ENCODE measurements at regions not wholly inside any gene's neighbourhood (a gene's known extent, or its start where the extent isn't known, plus 50 kb on each side); places are given as distances from the start of the nearest gene placed in this dataset.

DNA sequence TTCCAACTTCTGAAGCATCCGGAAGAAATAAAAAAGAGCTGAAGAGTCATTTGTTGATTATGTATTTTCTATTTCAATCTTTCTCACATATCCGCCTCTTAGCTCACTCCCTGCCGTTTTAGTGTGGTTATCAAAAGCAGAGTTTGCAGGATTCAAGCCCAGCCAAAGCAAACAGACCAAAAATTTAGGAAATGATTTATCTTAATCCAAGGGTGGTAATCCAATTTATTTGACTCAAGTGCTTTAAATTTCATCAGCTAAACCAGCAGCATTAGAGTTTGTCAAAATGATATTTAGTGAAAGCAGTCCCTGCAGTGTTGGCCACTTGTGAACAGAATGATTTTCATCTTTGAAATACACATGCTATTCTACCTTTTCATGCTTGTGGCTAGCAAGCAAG lies 129.3 kb upstream of the CCDC68 start:
- Histone ChIP-seq H3K27me3 (no peaks in the 10 kb centered on the region), H3K4me3 (no peak overlapping the region), H3K27ac (no peak overlapping the region), H3K36me3 (no peaks in the 10 kb centered on the region), H3K4me1 (ENCODE audit: insufficient read depth) (no peaks in the 10 kb centered on the region), H3K9me3 (no peaks in the 10 kb centered on the region)
- intact Hi-C loops (cut with DNase I) = no loop called here
- no peak for DNase-seq
- 7 to 10% (median 9%) methylated on average over 3 of the region's 3 CpGs for WGBS, 3 donors
- TF ChIP-seq EP300 (IDR thresholded peaks at IDR 0.05) = no peak
- no peak for TF ChIP-seq POLR2A (IDR thresholded peaks at IDR 0.05)
- TF ChIP-seq, protein P1, sequence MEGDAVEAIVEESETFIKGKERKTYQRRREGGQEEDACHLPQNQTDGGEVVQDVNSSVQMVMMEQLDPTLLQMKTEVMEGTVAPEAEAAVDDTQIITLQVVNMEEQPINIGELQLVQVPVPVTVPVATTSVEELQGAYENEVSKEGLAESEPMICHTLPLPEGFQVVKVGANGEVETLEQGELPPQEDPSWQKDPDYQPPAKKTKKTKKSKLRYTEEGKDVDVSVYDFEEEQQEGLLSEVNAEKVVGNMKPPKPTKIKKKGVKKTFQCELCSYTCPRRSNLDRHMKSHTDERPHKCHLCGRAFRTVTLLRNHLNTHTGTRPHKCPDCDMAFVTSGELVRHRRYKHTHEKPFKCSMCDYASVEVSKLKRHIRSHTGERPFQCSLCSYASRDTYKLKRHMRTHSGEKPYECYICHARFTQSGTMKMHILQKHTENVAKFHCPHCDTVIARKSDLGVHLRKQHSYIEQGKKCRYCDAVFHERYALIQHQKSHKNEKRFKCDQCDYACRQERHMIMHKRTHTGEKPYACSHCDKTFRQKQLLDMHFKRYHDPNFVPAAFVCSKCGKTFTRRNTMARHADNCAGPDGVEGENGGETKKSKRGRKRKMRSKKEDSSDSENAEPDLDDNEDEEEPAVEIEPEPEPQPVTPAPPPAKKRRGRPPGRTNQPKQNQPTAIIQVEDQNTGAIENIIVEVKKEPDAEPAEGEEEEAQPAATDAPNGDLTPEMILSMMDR (IDR thresholded peaks at IDR 0.05) = no peak

DNA sequence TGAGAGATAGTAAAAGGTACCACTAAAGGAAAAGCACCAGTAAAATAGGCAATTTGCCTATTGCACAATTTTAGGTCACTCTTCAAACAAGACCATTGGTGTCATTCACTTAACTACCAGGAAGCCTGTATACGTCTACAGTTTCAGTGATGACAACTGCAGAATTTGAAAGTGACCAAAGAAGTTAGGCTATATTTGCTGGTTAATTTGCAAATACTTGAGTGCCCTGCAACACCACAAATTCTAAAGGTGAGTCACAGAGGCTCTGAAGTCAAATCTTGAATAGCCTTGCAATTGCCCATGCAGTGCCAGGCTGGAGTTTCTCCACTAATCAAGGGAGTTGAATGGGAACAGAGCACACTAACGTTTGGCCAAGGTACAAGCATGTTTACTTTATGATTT lies 128.7 kb upstream of the CCDC68 start:
- H3K4me1 ChIP-seq (ENCODE audit: insufficient read depth) = no peaks in the 10 kb centered on the region
- intact Hi-C loops (cut with DNase I) = no loop called here
- TF ChIP-seq EP300 (IDR thresholded peaks at IDR 0.05) (no peak), POLR2A (IDR thresholded peaks at IDR 0.05) (no peak)
- TF ChIP-seq, protein P1 (IDR thresholded peaks at IDR 0.05) = no peak
- no peak for DNase-seq
- H3K4me3 ChIP-seq = no peak overlapping the region
- H3K36me3 ChIP-seq = no peaks in the 10 kb centered on the region
- WGBS, 3 donors = 33 to 42% (median 39%) methylated on average over 2 of the region's 2 CpGs
- H3K27me3 ChIP-seq = no peaks in the 10 kb centered on the region
- H3K9me3 ChIP-seq = no peaks in the 10 kb centered on the region
- H3K27ac ChIP-seq = no peak overlapping the region

DNA sequence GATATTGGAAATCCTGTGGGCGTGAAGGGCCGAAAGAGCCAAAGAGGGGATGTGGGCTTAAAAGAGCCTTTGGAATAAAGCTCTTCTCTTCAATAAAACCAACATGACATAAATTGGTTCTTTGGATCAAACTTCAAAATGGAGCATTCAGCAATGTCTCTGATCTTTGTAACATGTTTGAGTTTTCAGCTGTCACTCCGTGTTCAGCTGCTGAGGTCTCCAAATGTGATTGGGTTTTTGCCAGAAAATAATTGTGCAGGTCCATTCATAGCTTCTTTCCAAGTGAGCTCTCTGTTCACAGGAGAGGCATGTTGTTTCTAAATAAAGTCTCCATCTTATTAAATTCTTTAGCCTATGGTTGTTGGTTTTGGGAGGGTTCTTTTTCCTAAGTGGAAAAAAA lies 127.6 kb upstream of the CCDC68 start:
- 89 to 92% (median 89%) methylated on average over 3 of the region's 3 CpGs for WGBS, 3 donors
- TF ChIP-seq, protein P1 (IDR thresholded peaks at IDR 0.05) = no peak
- TF ChIP-seq POLR2A (IDR thresholded peaks at IDR 0.05) = no peak
- no peak for TF ChIP-seq EP300 (IDR thresholded peaks at IDR 0.05)
- Histone ChIP-seq H3K9me3 (no peaks in the 10 kb centered on the region), H3K4me1 (ENCODE audit: insufficient read depth) (no peaks in the 10 kb centered on the region), H3K27ac (no peak overlapping the region), H3K36me3 (no peaks in the 10 kb centered on the region), H3K4me3 (no peak overlapping the region), H3K27me3 (no peaks in the 10 kb centered on the region)
- no peak for DNase-seq
- intact Hi-C loops (cut with DNase I) = no loop called here

DNA sequence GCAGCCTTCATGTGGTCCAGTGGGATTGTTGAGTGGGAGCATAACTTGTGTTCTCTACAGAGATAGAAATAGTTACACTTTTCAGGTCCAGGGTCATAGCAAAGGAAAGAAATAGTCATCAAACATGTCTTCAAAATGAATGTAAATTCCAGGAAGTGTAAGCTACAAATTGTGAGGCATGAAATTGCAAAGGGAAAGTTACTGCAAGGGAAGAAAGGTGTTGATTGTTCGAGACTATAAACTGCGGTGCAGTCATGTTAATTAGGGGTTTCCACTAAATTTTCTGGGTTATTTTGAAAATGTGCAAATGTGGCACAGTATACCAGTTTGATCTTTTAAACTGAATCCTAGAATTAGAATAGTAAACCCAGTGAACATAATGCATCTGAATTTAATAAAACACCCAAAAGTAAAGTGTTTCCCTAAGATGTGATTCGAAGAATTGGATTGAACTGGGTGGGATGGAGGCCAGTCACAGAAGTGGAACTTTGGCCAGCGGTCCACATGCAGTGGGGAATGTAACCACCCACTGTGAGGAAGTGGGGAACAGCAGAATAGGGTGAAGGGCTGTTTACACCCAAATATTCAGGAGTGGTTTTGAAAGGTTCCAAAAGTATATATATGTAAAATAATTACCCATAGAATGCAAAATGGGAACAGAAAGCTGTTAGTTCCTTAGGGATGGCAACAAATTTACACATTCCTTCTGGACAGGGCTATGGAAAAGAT lies 126.5 kb upstream of the CCDC68 start:
- 91 to 93% (median 92%) methylated on average over 4 of the region's 4 CpGs for WGBS, 3 donors
- no peaks in the 10 kb centered on the region for H3K27me3 ChIP-seq
- no peak overlapping the region for H3K4me3 ChIP-seq
- no peaks in the 10 kb centered on the region for H3K9me3 ChIP-seq
- no peak for DNase-seq
- TF ChIP-seq, protein P1 (IDR thresholded peaks at IDR 0.05) = no peak
- no peak for TF ChIP-seq POLR2A (IDR thresholded peaks at IDR 0.05)
- no peak for TF ChIP-seq EP300 (IDR thresholded peaks at IDR 0.05)
- intact Hi-C loops (cut with DNase I) = no loop called here
- no peaks in the 10 kb centered on the region for H3K36me3 ChIP-seq
- no peak overlapping the region for H3K27ac ChIP-seq
- H3K4me1 ChIP-seq (ENCODE audit: insufficient read depth) = no peaks in the 10 kb centered on the region

Data from ovary (tissue), 7 donors.